K562 (cell line): ENCODE measurements at regions not wholly inside any gene's neighbourhood (a gene's known extent, or its start where the extent isn't known, plus 50 kb on each side); places are given as distances from the start of the nearest gene placed in this dataset.

Experiments used
- ATAC-seq: fragments of 200-7000 bp; cut with Tn5 transposase; 3 replicates; pipeline ENCODE4 v1.9.1; 2020; ENCODE audit warnings: moderate library complexity
- BruUV-seq: library from RNA; stranded (reverse); fragments of 400-500 nt; replicated peaks from 2 replicates; lab custom pipeline; 2021; lab: Mats Ljungman, UMichigan
- CTCF ChIA-PET: fragments of 300-600 bp; formaldehyde crosslinking; extraction: SDS; loops from one replicate; lab custom pipeline; 2021; ENCODE audit warnings: low intra/inter-chr PET ratio; lab: Yijun Ruan, JAX
- POLR2A ChIA-PET: fragments of 300-600, 350-650 bp; sonication (Branson Sonifier 250); formaldehyde crosslinking; extraction: SDS; loops from one replicate; lab custom pipeline; 2021; ENCODE audit warnings: antibody characterized with exemption, inconsistent platforms; lab: Yijun Ruan, JAX
- DNase-seq, 4 experiments: peaks; one replicate each; pipeline versions ENCODE4 v3.0.0 to v3.0.0-alpha.2; 2011 to 2018; ENCODE audit warnings: low spot score in 3 of 4, mixed read lengths in 3 of 4; ENCODE audit errors: extremely low read depth in 1 of 4
- FAIRE-seq: peaks from 2 replicates; lab custom pipeline; 2011; peaks lifted over from hg19 to GRCh38; lab: Jason Lieb, UNC
- H2AFZ ChIP-seq: 2 replicates; pipeline ENCODE4 v1.6.0; 2011; ENCODE audit warnings: low read depth, low read length, control low read depth, inconsistent platforms
- H3K27ac ChIP-seq: fragments of 200-600 bp; 3 replicates; pipeline ENCODE4 v1.8.0; 2011; ENCODE audit warnings: low read depth, mild to moderate bottlenecking, control low read depth, inconsistent platforms, low read length, moderate library complexity, mixed read lengths; ENCODE audit errors: extremely low read depth
- H3K27me3 ChIP-seq, 2 experiments: fragments of 300-600 bp in 1 of 2; 2 replicates in 1 of 2; 3 replicates in 1 of 2; pipeline versions ENCODE4 v1.6.0 to v1.8.0; 2011; ENCODE audit warnings: inconsistent platforms in 2 of 2, low read length in 2 of 2, mild to moderate bottlenecking in 1 of 2, mixed read lengths in 1 of 2, moderate library complexity in 1 of 2; ENCODE audit not compliant: control insufficient read depth in 2 of 2, insufficient read depth in 2 of 2
- H3K36me3 ChIP-seq: fragments of 300-600 bp; 3 replicates; pipeline ENCODE4 v1.8.0; 2011; ENCODE audit warnings: mild to moderate bottlenecking, low read length, inconsistent platforms; ENCODE audit not compliant: control insufficient read depth, insufficient read depth
- H3K4me1 ChIP-seq, 2 experiments: fragments of 200-600 bp in 1 of 2; replicated peaks in 1 of 2; 2 replicates in 1 of 2; 3 replicates in 1 of 2; pipeline versions ENCODE4 v1.5.1 to v1.8.0; 2011; ENCODE audit warnings: inconsistent platforms in 2 of 2, low read length in 2 of 2, mild to moderate bottlenecking in 1 of 2, mixed read lengths in 1 of 2, moderate library complexity in 1 of 2; ENCODE audit not compliant: control insufficient read depth in 2 of 2, insufficient read depth in 2 of 2
- H3K4me2 ChIP-seq: 2 replicates; pipeline ENCODE4 v1.6.1; 2011; ENCODE audit warnings: low read length, control low read depth, inconsistent platforms, mixed read lengths; ENCODE audit not compliant: insufficient read depth
- H3K4me3 ChIP-seq: fragments of 200-600 bp; sonication (generic), shearing (Covaris generic); 2 replicates; pipeline ENCODE4 v1.5.1; 2016; ENCODE audit warnings: control low read depth, inconsistent platforms
- H3K79me2 ChIP-seq: fragments of 200-600 bp; 3 replicates; pipeline ENCODE4 v1.8.0; 2011; ENCODE audit warnings: low read length, inconsistent platforms; ENCODE audit not compliant: control insufficient read depth, insufficient read depth
- H3K9ac ChIP-seq, 2 experiments: 2 replicates each; pipeline versions ENCODE4 v1.6.0 to v1.6.1; 2011; ENCODE audit warnings: low read depth in 2 of 2, low read length in 2 of 2, control low read depth in 1 of 2, inconsistent platforms in 1 of 2, mild to moderate bottlenecking in 1 of 2, mixed read lengths in 1 of 2; ENCODE audit not compliant: insufficient read depth in 1 of 2
- H3K9me1 ChIP-seq: one replicate; pipeline ENCODE4 v1.6.0; 2011; ENCODE audit warnings: inconsistent platforms, mild to moderate bottlenecking, low read length, moderate library complexity; ENCODE audit not compliant: control insufficient read depth, insufficient read depth
- H3K9me3 ChIP-seq: replicated peaks from 2 replicates; pipeline ENCODE4 v1.5.1; 2011; ENCODE audit warnings: low read depth, low read length, inconsistent platforms; ENCODE audit not compliant: control insufficient read depth, insufficient read depth
- H4K20me1 ChIP-seq: replicated peaks from 2 replicates; pipeline ENCODE4 v1.6.1; 2011; ENCODE audit warnings: low read length, inconsistent platforms, mixed read lengths; ENCODE audit not compliant: control insufficient read depth, insufficient read depth
- CHCHD3 ChIP-seq: fragments of 250-450 bp; sonication (Bioruptor Pico); IDR thresholded peaks from 2 replicates; pipeline ENCODE4 v2.1.2; 2022; ENCODE audit warnings: mild to moderate bottlenecking
- FOS ChIP-seq: IDR thresholded peaks from 3 replicates; pipeline ENCODE4 v1.6.1; 2011; ENCODE audit not compliant: insufficient read length; ENCODE audit errors: extremely low read depth
- MED1 ChIP-seq: sonication (generic); formaldehyde crosslinking; IDR thresholded peaks from 2 replicates; pipeline ENCODE4 v1.8.1; 2023; ENCODE audit warnings: missing genetic modification reagents, borderline replicate concordance
- NFATC3 ChIP-seq: fragments of 450-650 bp; IDR thresholded peaks from 2 replicates; pipeline ENCODE4 v1.6.1; 2017; ENCODE audit warnings: mild to moderate bottlenecking
- NFRKB ChIP-seq: fragments of 450-650 bp; IDR thresholded peaks from 2 replicates; pipeline ENCODE4 v1.6.1; 2016; ENCODE audit warnings: low read depth
- POLR2AphosphoS5 ChIP-seq: IDR thresholded peaks from 2 replicates; pipeline ENCODE4 v1.6.1; 2011; ENCODE audit warnings: mild to moderate bottlenecking, low read depth, low read length, moderate library complexity; ENCODE audit not compliant: control insufficient read depth, insufficient read depth
- PPARD ChIP-seq: fragments of 250-450 bp; sonication (Bioruptor Pico); IDR thresholded peaks from 2 replicates; pipeline ENCODE4 v1.8.0; 2022; ENCODE audit warnings: inconsistent platforms, mild to moderate bottlenecking, moderate library complexity
- SIX5 ChIP-seq, 2 experiments: IDR thresholded peaks; 2 replicates each; pipeline ENCODE4 v1.6.1; 2011; ENCODE audit warnings: low read length in 2 of 2, borderline replicate concordance in 1 of 2, low read depth in 1 of 2, mild to moderate bottlenecking in 1 of 2, moderate library complexity in 1 of 2; ENCODE audit not compliant: insufficient read depth in 1 of 2
- TEAD1 ChIP-seq, 2 experiments: fragments of 450-650 bp in 1 of 2; sonication (generic) in 1 of 2; formaldehyde crosslinking; IDR thresholded peaks; 2 replicates each; pipeline versions ENCODE4 v1.4.0 to v1.8.0; 2020 to 2022; ENCODE audit warnings: mild to moderate bottlenecking in 2 of 2, missing genetic modification reagents in 1 of 2
- ZNF232 ChIP-seq: sonication (generic); formaldehyde crosslinking; IDR thresholded peaks from 2 replicates; pipeline ENCODE4 v1.8.0; 2022; ENCODE audit warnings: mild to moderate bottlenecking, missing genetic modification reagents
- ZNF384 ChIP-seq: IDR thresholded peaks from 2 replicates; pipeline ENCODE4 v1.6.1; 2012; ENCODE audit warnings: low read depth, low read length, improper control_type of control experiment
- ZNF518B ChIP-seq: fragments of 250-450 bp; sonication (Bioruptor Pico); IDR thresholded peaks from 2 replicates; pipeline ENCODE4 v1.5.0; 2021; ENCODE audit warnings: mild to moderate bottlenecking, moderate library complexity
- ZNF583 ChIP-seq: fragments of 250-450 bp; sonication (Bioruptor Pico); IDR thresholded peaks from 2 replicates; pipeline ENCODE4 v1.4.0; 2020
- ZZZ3 ChIP-seq: fragments of 450-650 bp; IDR thresholded peaks from 2 replicates; pipeline ENCODE4 v1.6.1; 2016; ENCODE audit warnings: antibody characterized with exemption, mild to moderate bottlenecking, moderate library complexity
- WGBS: fragments of 100-300 bp; shearing (Covaris generic); methylation state at CpG from one replicate; pipeline ENCODE4 v1.1.6; 2016; ENCODE audit warnings: low coverage, mixed read lengths; ENCODE audit not compliant: insufficient coverage; ENCODE audit errors: missing lambda C conversion rate; 5-methylcytosine and 5-hydroxymethylcytosine counted together
- in situ Hi-C: fragments of 300-500 bp; cut with MboI; formaldehyde crosslinking; loops from 4 replicates; pipeline ENCODE4 v1.15.0; 2018; ENCODE audit warnings: inconsistent platforms, mixed read lengths
- intact Hi-C: fragments of 100-400 bp; cut with micrococcal nuclease; formaldehyde crosslinking; loops from 2 replicates; pipeline ENCODE4 v1.14.2; 2022
- TF ChIP-seq, protein P1 (sequence below): sonication (generic); formaldehyde crosslinking; IDR thresholded peaks from 2 replicates; pipeline ENCODE4 v1.8.1; 2023; ENCODE audit warnings: mild to moderate bottlenecking, missing genetic modification reagents, moderate library complexity
- TF ChIP-seq, protein P2 (sequence below): fragments of 250-450 bp; sonication (Bioruptor Pico); IDR thresholded peaks from 2 replicates; pipeline ENCODE4 v1.8.0; 2021; ENCODE audit warnings: moderate library complexity, mild to moderate bottlenecking, inconsistent platforms

DNA sequence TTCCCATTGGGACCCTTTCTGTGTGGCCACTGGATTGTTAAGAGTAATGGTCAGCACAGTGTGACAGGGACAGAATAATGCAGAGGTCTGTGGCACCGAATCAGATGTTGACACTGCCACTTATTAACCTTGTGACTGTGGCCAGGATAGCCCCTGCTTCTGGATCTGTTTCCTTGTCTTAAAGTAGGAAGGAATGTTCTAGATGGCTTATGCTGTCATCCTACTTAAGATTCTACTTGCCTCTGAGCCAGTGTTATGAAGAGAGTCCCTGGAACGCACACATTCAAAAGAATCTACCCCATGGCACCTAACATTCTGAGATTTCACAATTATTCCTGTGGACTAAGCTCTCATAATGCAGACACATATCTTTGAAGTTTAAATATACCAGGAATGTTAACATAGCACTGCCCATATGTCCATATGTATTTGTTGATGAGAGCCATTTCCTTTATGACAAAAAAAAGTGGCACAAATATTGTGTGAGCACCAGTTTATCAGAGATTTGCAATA is 612.7 kb downstream of the TLR4 start (continued):
- TF ChIP-seq ZNF518B, result no peak
- no peak for TF ChIP-seq ZNF583 (CRISPR knock-in tag)
- TF ChIP-seq NFATC3, result no peak
- TF ChIP-seq ZZZ3, result no peak
- no peak for TF ChIP-seq ZNF232 (CRISPR knock-in tag)
- TF ChIP-seq FOS, result no peak
- no peak for TF ChIP-seq TEAD1 (CRISPR knock-in tag; IDR thresholded peaks at IDR 0.05)
- no peak for TF ChIP-seq CHCHD3 (CRISPR knock-in tag)
- TF ChIP-seq, all 486 proteins: peak for 0

- Histone ChIP-seq H3K4me1 (no peaks in the 10 kb centered on the region), H3K27ac (no peak overlapping the region), H3K9ac (no peak overlapping the region), H3K9me3 (no peaks in the 10 kb centered on the region), H4K20me1 (no peaks in the 10 kb centered on the region), H3K9me1 (no peaks in the 10 kb centered on the region), H3K4me3 (no peak overlapping the region), H3K79me2 (no peaks in the 10 kb centered on the region), H3K36me3 (no peaks in the 10 kb centered on the region), H3K27me3 (no peaks in the 10 kb centered on the region), H3K4me2 (no peak overlapping the region), H2AFZ (no peak overlapping the region)
- ChIA-PET CTCF (no interaction called here), POLR2A (no interaction called here)
- BruUV-seq, result no TSS peak
- WGBS, result 0% methylated on average over 1 of the region's 1 CpG
- in situ Hi-C loops (no loop called here), intact Hi-C loops (no loop called here)
- DNase-seq (no peak), ATAC-seq (no peak), FAIRE-seq (no peak)
- no peak for TF ChIP-seq POLR2AphosphoS5
- no peak for TF ChIP-seq MED1 (CRISPR knock-in tag)
- no peak for TF ChIP-seq SIX5 (IDR thresholded peaks at IDR 0.05; ENCODE audit: borderline replicate concordance in 1 of 2, insufficient read depth in 1 of 2, low read depth in 1 of 2, low read length in 2 of 2)
- TF ChIP-seq, protein P1, sequence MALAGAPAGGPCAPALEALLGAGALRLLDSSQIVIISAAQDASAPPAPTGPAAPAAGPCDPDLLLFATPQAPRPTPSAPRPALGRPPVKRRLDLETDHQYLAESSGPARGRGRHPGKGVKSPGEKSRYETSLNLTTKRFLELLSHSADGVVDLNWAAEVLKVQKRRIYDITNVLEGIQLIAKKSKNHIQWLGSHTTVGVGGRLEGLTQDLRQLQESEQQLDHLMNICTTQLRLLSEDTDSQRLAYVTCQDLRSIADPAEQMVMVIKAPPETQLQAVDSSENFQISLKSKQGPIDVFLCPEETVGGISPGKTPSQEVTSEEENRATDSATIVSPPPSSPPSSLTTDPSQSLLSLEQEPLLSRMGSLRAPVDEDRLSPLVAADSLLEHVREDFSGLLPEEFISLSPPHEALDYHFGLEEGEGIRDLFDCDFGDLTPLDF (CRISPR knock-in tag), result no peak
- TF ChIP-seq ZNF384, result no peak
- TF ChIP-seq NFRKB, result no peak
- no peak for TF ChIP-seq PPARD (CRISPR knock-in tag)
- TF ChIP-seq, protein P2, sequence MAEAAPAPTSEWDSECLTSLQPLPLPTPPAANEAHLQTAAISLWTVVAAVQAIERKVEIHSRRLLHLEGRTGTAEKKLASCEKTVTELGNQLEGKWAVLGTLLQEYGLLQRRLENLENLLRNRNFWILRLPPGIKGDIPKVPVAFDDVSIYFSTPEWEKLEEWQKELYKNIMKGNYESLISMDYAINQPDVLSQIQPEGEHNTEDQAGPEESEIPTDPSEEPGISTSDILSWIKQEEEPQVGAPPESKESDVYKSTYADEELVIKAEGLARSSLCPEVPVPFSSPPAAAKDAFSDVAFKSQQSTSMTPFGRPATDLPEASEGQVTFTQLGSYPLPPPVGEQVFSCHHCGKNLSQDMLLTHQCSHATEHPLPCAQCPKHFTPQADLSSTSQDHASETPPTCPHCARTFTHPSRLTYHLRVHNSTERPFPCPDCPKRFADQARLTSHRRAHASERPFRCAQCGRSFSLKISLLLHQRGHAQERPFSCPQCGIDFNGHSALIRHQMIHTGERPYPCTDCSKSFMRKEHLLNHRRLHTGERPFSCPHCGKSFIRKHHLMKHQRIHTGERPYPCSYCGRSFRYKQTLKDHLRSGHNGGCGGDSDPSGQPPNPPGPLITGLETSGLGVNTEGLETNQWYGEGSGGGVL (CRISPR knock-in tag), result no peak
Observed at GRCh38 chr9:118318770-118319431, 614.7 kb downstream of the TLR4 start.
